A549 (cell line): ENCODE measurements at regions not wholly inside any gene's neighbourhood (a gene's known extent, or its start where the extent isn't known, plus 50 kb on each side); places are given as distances from the start of the nearest gene placed in this dataset.
"Not testable (repeated sequence)": the region's sequence is repeated elsewhere in the genome, so short reads cannot be mapped to it uniquely, and the experiment has no call there.

Experiments
- ATAC-seq, 2 experiments: fragments of 200-7000 bp in 1 of 2; fragments of >200 bp in 1 of 2; cut with Nextera tagmentation in 1 of 2; cut with Tn5 transposase in 1 of 2; 3 replicates each; pipeline versions ENCODE4 v1.8.0 to v1.9.1; 2018 to 2020; ENCODE audit warnings: mild to moderate bottlenecking in 1 of 2, moderate library complexity in 1 of 2
- CTCF ChIA-PET: fragments of 300-600 bp; sonication (Branson Sonifier 250); formaldehyde crosslinking; extraction: SDS; loops from one replicate; lab custom pipeline; 2021; ENCODE audit warnings: antibody characterized with exemption, inconsistent platforms; lab: Yijun Ruan, JAX
- POLR2A ChIA-PET: fragments of 350-600 bp; formaldehyde crosslinking; extraction: SDS; loops from one replicate; lab custom pipeline; 2021; ENCODE audit warnings: antibody characterized with exemption, inconsistent platforms; lab: Yijun Ruan, JAX
- DNase-seq, 2 experiments: peaks; one replicate each; pipeline versions ENCODE4 v3.0.0 to v3.0.0-alpha.2; 2011 to 2016; ENCODE audit warnings: low read depth in 1 of 2, low spot score in 1 of 2
- FAIRE-seq: peaks from 2 replicates; lab custom pipeline; 2011; peaks lifted over from hg19 to GRCh38; lab: Jason Lieb, UNC
- H3K27ac ChIP-seq, 2 experiments: fragments of >200 bp; sonication (Bioruptor Twin); formaldehyde crosslinking; 3 replicates each; pipeline ENCODE4 v1.5.1; 2016 to 2017
- H3K4me1 ChIP-seq: fragments of >200 bp; sonication (Bioruptor Twin); formaldehyde crosslinking; 3 replicates; pipeline ENCODE4 v1.6.1; 2016
- H3K4me2 ChIP-seq: fragments of >200 bp; sonication (Bioruptor Twin); formaldehyde crosslinking; 3 replicates; pipeline ENCODE4 v1.6.1; 2016
- H3K4me3 ChIP-seq: fragments of >200 bp; sonication (Bioruptor Twin); formaldehyde crosslinking; 3 replicates; pipeline ENCODE4 v1.5.1; 2016
- H3K9me3 ChIP-seq: fragments of >200 bp; sonication (Bioruptor Twin); formaldehyde crosslinking; 3 replicates; pipeline ENCODE4 v1.6.1; 2016
- CEBPB ChIP-seq, 2 experiments: fragments of >200 bp in 1 of 2; sonication (Bioruptor Twin) in 1 of 2; formaldehyde crosslinking in 1 of 2; IDR thresholded peaks; 2 replicates each; pipeline ENCODE4 v1.6.1; 2012 to 2016
- CHD4 ChIP-seq: fragments of 200-600 bp; sonication (generic); IDR thresholded peaks from 2 replicates; pipeline ENCODE4 v1.6.1; 2016; ENCODE audit warnings: antibody characterized with exemption, mild to moderate bottlenecking, borderline replicate concordance
- EHMT2 ChIP-seq: fragments of 200-600 bp; sonication (generic); IDR thresholded peaks from 2 replicates; pipeline ENCODE4 v1.6.1; 2016; ENCODE audit warnings: antibody characterized with exemption, low read depth, mild to moderate bottlenecking, moderate library complexity
- ESRRA ChIP-seq: fragments of 150-350 bp; IDR thresholded peaks from 2 replicates; pipeline ENCODE4 v1.6.1; 2014; ENCODE audit warnings: mild to moderate bottlenecking, low read length, borderline replicate concordance
- FOSB ChIP-seq: fragments of 250-450 bp; sonication (Bioruptor Pico); IDR thresholded peaks from 2 replicates; pipeline ENCODE4 v1.5.0; 2020; ENCODE audit warnings: mild to moderate bottlenecking, moderate library complexity
- MAFK ChIP-seq: fragments of 450-650 bp; IDR thresholded peaks from 2 replicates; pipeline ENCODE4 v1.6.1; 2014; ENCODE audit not compliant: partially characterized antibody
- RARB ChIP-seq: fragments of 250-450 bp; sonication (Bioruptor Pico); IDR thresholded peaks from 2 replicates; pipeline ENCODE4 v1.8.0; 2021; ENCODE audit warnings: mild to moderate bottlenecking, moderate library complexity
- SREBF2 ChIP-seq: fragments of 450-650 bp; IDR thresholded peaks from 2 replicates; pipeline ENCODE4 v1.6.1; 2014; ENCODE audit warnings: mild to moderate bottlenecking, moderate library complexity
- TP53 ChIP-seq: fragments of 250-450 bp; sonication (Bioruptor Pico); IDR thresholded peaks from 2 replicates; pipeline ENCODE4 v1.5.0; 2021; ENCODE audit warnings: mild to moderate bottlenecking, moderate library complexity
- WGBS: methylation state at CpG from one replicate; pipeline ENCODE4 v1.1.6; 2017; ENCODE audit errors: missing lambda C conversion rate; 5-methylcytosine and 5-hydroxymethylcytosine counted together
- TF ChIP-seq, protein P1 (sequence below): IDR thresholded peaks from 2 replicates; pipeline ENCODE4 v1.6.1; 2012; ENCODE audit warnings: low read depth, borderline replicate concordance
- TF ChIP-seq, protein P2 (sequence below): fragments of 200-600 bp; sonication (generic); IDR thresholded peaks from 2 replicates; pipeline ENCODE4 v1.6.1; 2016; ENCODE audit warnings: antibody characterized with exemption, mild to moderate bottlenecking, moderate library complexity
- TF ChIP-seq, protein P3 (sequence below): fragments of 450-650 bp; IDR thresholded peaks from 2 replicates; pipeline ENCODE4 v1.6.1; 2014; ENCODE audit warnings: antibody characterized with exemption
- TF ChIP-seq, protein P4 (sequence below): IDR thresholded peaks from 2 replicates; pipeline ENCODE4 v1.6.1; 2012
- TF ChIP-seq, protein P5 (sequence below): fragments of >200 bp; sonication (Bioruptor Twin); formaldehyde crosslinking; IDR thresholded peaks from 3 replicates; pipeline ENCODE4 v1.5.1; 2016
- TF ChIP-seq, protein P6 (sequence below): IDR thresholded peaks from 2 replicates; pipeline ENCODE4 v1.6.1; 2012

DNA sequence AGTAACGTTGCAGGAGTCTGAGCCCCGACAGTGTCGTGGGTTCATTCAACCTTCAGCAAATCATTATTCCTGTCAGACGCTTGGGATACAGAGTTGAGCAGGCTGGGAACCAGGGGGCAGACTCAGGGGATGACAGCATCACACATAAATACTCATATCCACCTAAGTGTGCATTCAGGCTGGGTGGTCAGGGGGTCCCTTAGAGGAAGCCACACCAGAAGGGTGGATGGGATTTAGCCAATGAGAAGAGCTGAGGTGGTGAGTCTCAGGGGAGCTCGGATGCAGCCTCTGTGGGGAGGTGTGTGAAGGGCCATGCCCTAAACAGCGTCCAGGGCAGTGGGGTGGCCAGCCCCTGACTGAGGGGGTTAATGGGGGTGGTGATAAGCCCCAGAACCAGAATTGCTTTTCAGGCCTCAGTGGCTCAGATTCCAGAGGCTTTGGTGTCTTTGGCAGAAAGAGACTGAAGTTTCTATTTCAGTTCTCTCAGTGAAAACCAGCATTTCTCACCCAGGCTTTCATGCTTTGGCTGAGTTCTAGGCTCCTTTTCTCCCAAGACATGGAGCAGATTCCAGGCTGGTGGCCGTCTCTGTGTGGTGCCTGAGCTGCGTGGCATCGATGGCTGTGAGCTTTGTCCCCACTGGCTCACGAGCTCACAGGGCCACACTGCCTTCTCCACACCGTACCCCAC, 83.9 kb upstream of the CLDN5 start (continued):
- TF ChIP-seq, protein P1, sequence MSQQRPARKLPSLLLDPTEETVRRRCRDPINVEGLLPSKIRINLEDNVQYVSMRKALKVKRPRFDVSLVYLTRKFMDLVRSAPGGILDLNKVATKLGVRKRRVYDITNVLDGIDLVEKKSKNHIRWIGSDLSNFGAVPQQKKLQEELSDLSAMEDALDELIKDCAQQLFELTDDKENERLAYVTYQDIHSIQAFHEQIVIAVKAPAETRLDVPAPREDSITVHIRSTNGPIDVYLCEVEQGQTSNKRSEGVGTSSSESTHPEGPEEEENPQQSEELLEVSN: no peak
- TF ChIP-seq, protein P2, sequence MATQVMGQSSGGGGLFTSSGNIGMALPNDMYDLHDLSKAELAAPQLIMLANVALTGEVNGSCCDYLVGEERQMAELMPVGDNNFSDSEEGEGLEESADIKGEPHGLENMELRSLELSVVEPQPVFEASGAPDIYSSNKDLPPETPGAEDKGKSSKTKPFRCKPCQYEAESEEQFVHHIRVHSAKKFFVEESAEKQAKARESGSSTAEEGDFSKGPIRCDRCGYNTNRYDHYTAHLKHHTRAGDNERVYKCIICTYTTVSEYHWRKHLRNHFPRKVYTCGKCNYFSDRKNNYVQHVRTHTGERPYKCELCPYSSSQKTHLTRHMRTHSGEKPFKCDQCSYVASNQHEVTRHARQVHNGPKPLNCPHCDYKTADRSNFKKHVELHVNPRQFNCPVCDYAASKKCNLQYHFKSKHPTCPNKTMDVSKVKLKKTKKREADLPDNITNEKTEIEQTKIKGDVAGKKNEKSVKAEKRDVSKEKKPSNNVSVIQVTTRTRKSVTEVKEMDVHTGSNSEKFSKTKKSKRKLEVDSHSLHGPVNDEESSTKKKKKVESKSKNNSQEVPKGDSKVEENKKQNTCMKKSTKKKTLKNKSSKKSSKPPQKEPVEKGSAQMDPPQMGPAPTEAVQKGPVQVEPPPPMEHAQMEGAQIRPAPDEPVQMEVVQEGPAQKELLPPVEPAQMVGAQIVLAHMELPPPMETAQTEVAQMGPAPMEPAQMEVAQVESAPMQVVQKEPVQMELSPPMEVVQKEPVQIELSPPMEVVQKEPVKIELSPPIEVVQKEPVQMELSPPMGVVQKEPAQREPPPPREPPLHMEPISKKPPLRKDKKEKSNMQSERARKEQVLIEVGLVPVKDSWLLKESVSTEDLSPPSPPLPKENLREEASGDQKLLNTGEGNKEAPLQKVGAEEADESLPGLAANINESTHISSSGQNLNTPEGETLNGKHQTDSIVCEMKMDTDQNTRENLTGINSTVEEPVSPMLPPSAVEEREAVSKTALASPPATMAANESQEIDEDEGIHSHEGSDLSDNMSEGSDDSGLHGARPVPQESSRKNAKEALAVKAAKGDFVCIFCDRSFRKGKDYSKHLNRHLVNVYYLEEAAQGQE: no peak

DNA sequence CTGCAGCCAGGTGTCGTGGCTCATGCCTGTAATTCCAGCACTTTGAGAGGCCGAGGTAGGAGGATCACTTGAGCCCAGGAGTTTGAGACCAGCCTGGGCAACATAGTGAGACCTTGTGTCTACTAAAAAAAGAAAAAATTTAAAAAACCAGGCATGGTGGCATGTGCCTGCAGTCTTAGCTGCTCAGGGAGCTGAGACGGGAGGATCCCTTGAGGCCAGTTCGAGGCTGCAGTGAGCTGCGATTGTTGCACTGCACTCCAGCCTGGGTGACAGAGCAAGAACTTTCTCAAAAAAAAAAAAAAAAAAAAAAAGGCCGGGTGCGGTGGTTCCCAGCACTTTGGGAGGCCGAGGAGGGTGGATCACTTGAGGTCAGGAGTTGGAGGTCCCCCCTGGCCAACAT, 85.5 kb upstream of the CLDN5 start:
- 77% methylated on average over 7 of the region's 8 CpGs for WGBS
- CTCF ChIA-PET, ATAC-seq: not testable (repeated sequence)

DNA sequence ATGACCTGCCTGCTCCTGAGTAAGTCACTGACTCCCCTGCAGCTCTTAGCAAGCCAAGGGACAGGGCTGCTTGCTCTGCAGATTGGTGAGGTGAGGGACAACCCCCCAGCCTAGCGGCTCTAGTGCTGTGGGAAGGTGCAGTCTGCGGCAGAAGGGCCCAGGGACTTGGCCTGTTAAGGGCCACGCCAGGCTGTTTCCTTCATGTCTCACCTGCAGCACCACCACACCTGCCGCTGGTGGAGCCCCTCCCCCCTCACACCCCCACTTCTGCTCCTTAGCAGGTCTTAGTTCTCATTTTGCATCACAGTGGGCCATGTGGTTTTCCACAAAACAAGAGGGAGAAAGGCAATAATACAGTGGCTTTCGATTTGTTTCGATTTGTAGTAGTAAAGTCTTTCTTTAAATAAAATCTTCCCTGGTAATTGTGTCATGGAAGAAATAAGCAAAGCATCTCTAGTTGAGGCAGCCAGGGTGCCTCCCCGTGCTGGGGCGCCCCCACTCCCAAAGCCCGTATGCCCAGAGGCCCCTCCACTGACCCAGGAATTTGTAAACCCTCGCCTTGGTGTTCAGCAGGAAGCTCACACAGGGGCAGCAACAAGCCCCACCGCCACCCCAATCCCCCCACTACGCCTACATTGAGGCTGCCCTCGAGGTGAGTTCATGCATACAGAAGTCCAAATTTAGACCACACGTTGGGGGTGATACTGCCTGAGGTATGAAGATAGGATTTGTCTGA, 86.5 kb upstream of the CLDN5 start:
- H3K4me3 ChIP-seq: no peak overlapping the region
- H3K9me3 ChIP-seq: no peaks in the 10 kb centered on the region
- WGBS: 61% methylated on average over 14 of the region's 14 CpGs
- no peak for DNase-seq
- CTCF ChIA-PET: no interaction called here
- no peak overlapping the region for H3K27ac ChIP-seq
- FAIRE-seq: no peak
- ATAC-seq: no peak
- no peaks in the 10 kb centered on the region for H3K4me1 ChIP-seq
- H3K4me2 ChIP-seq: no peak overlapping the region
- POLR2A ChIA-PET: no interaction called here
- TF ChIP-seq EHMT2: no peak
- TF ChIP-seq MAFK: no peak
- no peak for TF ChIP-seq RARB (CRISPR knock-in tag)
- TF ChIP-seq, protein P2: no peak
- TF ChIP-seq, protein P3, sequence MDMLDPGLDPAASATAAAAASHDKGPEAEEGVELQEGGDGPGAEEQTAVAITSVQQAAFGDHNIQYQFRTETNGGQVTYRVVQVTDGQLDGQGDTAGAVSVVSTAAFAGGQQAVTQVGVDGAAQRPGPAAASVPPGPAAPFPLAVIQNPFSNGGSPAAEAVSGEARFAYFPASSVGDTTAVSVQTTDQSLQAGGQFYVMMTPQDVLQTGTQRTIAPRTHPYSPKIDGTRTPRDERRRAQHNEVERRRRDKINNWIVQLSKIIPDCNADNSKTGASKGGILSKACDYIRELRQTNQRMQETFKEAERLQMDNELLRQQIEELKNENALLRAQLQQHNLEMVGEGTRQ: no peak
- no peak for TF ChIP-seq CHD4
- TF ChIP-seq, protein P4, sequence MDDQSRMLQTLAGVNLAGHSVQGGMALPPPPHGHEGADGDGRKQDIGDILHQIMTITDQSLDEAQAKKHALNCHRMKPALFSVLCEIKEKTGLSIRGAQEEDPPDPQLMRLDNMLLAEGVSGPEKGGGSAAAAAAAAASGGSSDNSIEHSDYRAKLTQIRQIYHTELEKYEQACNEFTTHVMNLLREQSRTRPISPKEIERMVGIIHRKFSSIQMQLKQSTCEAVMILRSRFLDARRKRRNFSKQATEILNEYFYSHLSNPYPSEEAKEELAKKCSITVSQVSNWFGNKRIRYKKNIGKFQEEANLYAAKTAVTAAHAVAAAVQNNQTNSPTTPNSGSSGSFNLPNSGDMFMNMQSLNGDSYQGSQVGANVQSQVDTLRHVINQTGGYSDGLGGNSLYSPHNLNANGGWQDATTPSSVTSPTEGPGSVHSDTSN: no peak
- TF ChIP-seq SREBF2: no peak
- TF ChIP-seq, protein P5, sequence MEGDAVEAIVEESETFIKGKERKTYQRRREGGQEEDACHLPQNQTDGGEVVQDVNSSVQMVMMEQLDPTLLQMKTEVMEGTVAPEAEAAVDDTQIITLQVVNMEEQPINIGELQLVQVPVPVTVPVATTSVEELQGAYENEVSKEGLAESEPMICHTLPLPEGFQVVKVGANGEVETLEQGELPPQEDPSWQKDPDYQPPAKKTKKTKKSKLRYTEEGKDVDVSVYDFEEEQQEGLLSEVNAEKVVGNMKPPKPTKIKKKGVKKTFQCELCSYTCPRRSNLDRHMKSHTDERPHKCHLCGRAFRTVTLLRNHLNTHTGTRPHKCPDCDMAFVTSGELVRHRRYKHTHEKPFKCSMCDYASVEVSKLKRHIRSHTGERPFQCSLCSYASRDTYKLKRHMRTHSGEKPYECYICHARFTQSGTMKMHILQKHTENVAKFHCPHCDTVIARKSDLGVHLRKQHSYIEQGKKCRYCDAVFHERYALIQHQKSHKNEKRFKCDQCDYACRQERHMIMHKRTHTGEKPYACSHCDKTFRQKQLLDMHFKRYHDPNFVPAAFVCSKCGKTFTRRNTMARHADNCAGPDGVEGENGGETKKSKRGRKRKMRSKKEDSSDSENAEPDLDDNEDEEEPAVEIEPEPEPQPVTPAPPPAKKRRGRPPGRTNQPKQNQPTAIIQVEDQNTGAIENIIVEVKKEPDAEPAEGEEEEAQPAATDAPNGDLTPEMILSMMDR: no peak
- TF ChIP-seq CEBPB (IDR thresholded peaks at IDR 0.05): no peak
- TF ChIP-seq, protein P1: no peak
- no peak for TF ChIP-seq FOSB (CRISPR knock-in tag)
- TF ChIP-seq ESRRA: no peak
- TF ChIP-seq TP53 (CRISPR knock-in tag): no peak
- TF ChIP-seq, protein P6, sequence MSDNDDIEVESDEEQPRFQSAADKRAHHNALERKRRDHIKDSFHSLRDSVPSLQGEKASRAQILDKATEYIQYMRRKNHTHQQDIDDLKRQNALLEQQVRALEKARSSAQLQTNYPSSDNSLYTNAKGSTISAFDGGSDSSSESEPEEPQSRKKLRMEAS: no peak

More for the DNA sequence above, 85.5 kb upstream of the CLDN5 start:
- H3K9me3 ChIP-seq, DNase-seq, H3K4me3 ChIP-seq, H3K4me1 ChIP-seq, H3K4me2 ChIP-seq, POLR2A ChIA-PET, FAIRE-seq, H3K27ac ChIP-seq: not testable (repeated sequence)
